ENCODE measurements at regions not wholly inside any gene's neighbourhood (a gene's known extent, or its start where the extent isn't known, plus 50 kb on each side); places are given as distances from the start of the nearest gene placed in this dataset.

DNA sequence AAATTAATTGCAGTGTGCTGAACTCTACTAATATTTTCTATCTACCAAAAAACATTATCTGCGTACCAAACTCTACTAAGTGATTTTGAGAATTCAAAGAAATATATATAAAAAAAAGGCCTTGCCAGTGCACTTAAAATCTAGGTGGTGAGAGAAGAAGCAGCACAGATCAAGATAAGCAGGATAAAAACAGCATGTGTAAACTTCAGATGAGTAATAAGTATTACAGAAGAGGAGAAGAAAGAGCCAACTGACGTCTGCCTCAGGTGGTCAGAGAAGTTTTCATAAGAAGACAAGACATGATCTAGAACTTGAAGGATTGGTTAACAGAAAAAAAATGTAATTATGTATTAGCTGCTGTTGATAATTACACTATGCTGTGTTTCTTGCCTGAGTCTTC is 166.4 kb downstream of the DUSP6 start:
- DNase-seq (ENCODE audit: low spot score): no peak
- CTCF ChIA-PET: no interaction called here
- POLR2A ChIA-PET (ENCODE audit: low non-redundant PET): no interaction called here
- no peak overlapping the region for H3K27ac ChIP-seq
- TF ChIP-seq, protein P1, sequence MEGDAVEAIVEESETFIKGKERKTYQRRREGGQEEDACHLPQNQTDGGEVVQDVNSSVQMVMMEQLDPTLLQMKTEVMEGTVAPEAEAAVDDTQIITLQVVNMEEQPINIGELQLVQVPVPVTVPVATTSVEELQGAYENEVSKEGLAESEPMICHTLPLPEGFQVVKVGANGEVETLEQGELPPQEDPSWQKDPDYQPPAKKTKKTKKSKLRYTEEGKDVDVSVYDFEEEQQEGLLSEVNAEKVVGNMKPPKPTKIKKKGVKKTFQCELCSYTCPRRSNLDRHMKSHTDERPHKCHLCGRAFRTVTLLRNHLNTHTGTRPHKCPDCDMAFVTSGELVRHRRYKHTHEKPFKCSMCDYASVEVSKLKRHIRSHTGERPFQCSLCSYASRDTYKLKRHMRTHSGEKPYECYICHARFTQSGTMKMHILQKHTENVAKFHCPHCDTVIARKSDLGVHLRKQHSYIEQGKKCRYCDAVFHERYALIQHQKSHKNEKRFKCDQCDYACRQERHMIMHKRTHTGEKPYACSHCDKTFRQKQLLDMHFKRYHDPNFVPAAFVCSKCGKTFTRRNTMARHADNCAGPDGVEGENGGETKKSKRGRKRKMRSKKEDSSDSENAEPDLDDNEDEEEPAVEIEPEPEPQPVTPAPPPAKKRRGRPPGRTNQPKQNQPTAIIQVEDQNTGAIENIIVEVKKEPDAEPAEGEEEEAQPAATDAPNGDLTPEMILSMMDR (conservative IDR thresholded peaks at IDR 0.05; ENCODE audit: low read depth): no peak

DNA sequence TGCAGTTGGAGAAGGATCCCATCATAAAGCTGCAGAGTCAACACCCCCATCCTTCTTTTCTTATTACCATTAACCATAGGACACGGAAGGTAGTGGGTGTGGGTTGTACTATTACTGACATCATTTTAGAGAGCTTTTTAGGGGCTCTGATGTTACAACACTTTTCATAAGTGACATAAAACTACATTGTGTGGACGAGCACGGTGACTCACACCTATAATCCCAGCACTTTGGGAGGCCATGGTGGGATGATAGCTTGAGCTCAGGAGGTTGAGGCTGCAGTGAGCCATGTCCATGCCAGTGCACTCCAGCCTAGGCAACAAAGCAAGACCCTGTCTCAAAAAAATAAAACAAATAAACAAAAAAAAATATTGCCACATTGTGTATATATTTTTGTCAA is 167.1 kb downstream of the DUSP6 start:
- TF ChIP-seq, protein P1 (conservative IDR thresholded peaks at IDR 0.05; ENCODE audit: low read depth): no peak
- no peak overlapping the region for H3K27ac ChIP-seq
- POLR2A ChIA-PET (ENCODE audit: low non-redundant PET): no interaction called here
- CTCF ChIA-PET: no interaction called here
- DNase-seq (ENCODE audit: low spot score): no peak

DNA sequence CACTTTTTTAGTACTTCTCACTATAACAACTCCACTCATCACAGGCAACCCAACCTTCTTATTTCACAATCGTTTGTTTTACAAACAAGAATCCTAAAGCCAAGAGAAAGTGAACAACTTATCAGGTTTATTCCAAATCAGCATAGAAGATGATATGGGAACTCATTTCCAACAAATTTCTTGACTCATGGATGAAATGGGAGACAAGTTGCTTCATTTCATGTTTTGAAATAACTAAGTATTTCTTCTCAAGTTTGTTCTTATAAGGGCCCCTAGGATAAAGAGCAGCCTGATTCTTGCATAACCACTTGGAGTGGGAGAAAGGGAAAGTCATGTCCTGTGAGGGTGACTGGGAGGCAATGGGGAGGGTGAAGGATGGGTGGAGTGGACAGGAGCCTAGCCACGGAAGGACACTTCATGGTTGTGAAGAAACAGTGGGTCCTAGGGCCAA is 168.3 kb downstream of the DUSP6 start:
- CTCF ChIA-PET: no interaction called here
- POLR2A ChIA-PET (ENCODE audit: low non-redundant PET): no interaction called here
- no peak for DNase-seq (ENCODE audit: low spot score)
- H3K27ac ChIP-seq: peak overlapping the region; percentile 66
- TF ChIP-seq, protein P1 (conservative IDR thresholded peaks at IDR 0.05; ENCODE audit: low read depth): no peak

DNA sequence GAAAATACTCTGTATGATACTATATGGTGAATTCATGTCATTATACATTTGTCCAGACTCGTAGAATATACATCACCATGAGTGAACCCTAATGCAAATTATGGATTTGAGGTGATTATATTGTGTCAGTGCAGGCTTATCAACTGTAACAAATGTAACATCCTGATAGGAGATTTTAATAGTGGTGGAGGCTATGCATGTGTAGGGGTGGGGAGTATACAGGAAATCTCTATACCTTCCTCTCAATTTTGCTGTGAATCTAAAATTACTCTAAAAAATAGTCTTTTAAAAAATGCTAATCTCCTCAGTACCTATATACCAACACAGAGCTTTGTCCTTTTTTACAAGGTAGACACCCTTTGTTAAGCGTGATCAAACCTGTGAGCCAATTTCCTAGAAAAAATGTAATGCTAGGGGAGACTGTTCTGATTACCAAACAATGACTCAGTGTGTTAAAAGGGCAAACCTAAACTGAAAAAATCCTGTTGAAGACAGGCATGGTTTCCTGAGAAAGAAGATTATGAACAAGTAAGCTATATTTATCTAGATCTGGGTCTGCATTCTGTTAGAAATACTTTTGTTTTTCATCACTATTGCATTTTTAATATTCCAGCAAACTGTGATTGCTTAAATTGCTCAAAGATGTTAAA is 170.9 kb downstream of the DUSP6 start:
- no peak overlapping the region for H3K27ac ChIP-seq
- peak; percentile 77 for DNase-seq (ENCODE audit: low spot score)
- TF ChIP-seq, protein P1 (conservative IDR thresholded peaks at IDR 0.05; ENCODE audit: low read depth): no peak
- ChIA-PET POLR2A (ENCODE audit: low non-redundant PET) (no interaction called here), CTCF (interaction anchor here (0.6 to 0.8 kb wide), 2 partner anchors 169 to 1738 kb away, joined by 3 read pairs; no protein-coding TSS in a partner anchor)

DNA sequence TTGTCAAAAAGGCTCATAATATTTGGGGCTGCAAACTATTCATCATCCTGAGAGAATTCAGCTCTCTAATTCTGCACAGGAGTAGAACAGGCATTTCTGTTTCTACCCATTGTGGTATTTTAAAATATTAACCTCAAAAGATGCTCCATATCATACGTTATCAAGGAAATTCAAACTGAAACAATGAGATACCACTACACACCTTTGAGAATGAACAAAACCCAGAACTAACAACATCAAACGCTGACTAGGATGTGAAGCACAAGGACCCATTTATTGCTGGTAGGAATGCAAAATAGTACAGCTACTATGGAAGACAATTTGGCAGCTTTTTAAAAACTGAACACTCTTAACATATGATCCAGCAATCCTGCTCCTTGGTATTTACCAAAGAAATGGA is 171.8 kb downstream of the DUSP6 start:
- no peak overlapping the region for H3K27ac ChIP-seq
- ChIA-PET CTCF (interaction anchor here (0.5 to 0.8 kb wide), 2 partner anchors 170 to 547 kb away, joined by 3 to 4 read pairs; no protein-coding TSS in a partner anchor), POLR2A (ENCODE audit: low non-redundant PET) (interaction anchor here (1.0 kb wide), 1 partner anchor 171 kb away, joined by 4 read pairs; the partner anchor contains the start of gene DUSP6)
- TF ChIP-seq, protein P1 (conservative IDR thresholded peaks at IDR 0.05; ENCODE audit: low read depth): no peak
- no peak for DNase-seq (ENCODE audit: low spot score)

DNA sequence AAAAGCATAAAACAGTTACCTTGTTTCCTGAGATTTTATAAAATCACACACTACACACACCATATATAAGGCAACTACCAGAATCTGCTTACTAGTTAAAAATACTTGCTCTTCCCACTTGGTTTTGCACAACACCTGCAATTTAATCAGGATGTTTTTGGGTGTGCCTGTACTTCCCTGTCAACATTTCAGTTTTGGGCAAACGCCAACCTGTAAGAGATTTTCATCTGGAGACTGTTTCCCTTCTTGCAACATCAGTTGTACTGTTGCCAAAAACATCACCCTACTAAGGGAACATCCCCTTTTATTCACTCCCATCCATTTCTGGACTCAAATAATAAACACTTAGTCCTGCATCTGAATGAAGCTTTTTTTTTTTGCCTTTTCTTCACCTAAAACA is 172.3 kb downstream of the DUSP6 start:
- H3K27ac ChIP-seq: no peak overlapping the region
- CTCF ChIA-PET: no interaction called here
- TF ChIP-seq, protein P1 (conservative IDR thresholded peaks at IDR 0.05; ENCODE audit: low read depth): no peak
- POLR2A ChIA-PET (ENCODE audit: low non-redundant PET): interaction anchor here (1.0 kb wide), 1 partner anchor 172 kb away, joined by 4 read pairs; the partner anchor contains the start of gene DUSP6
- peak; percentile 85 for DNase-seq (ENCODE audit: low spot score)
